ENCODE measurements at regions not wholly inside any gene's neighbourhood (a gene's known extent, or its start where the extent isn't known, plus 50 kb on each side); places are given as distances from the start of the nearest gene placed in this dataset.

- no peak for TF ChIP-seq POLR2A (IDR thresholded peaks at IDR 0.05)
- TF ChIP-seq CTCF (IDR thresholded peaks at IDR 0.05): no peak
- no peak overlapping the region for H3K4me3 ChIP-seq (ENCODE audit: low read depth, poor library complexity, severe bottlenecking)
- intact Hi-C loops (cut with DNase I; ENCODE audit: low total_unique reads): no loop called here
- 80 to 82% methylated on average over 5 of the region's 5 CpGs for WGBS, 2 donors
- DNase-seq (ENCODE audit: low spot score in 2 of 2): no peak
Observed at GRCh38 chr1:217228689-217229088, 402.2 kb downstream of the GPATCH2 start.

- 88 to 91% methylated on average over 1 of the region's 1 CpG for WGBS, 2 donors
- DNase-seq (ENCODE audit: low spot score in 2 of 2): no peak
- TF ChIP-seq POLR2A (IDR thresholded peaks at IDR 0.05): no peak
- TF ChIP-seq CTCF (IDR thresholded peaks at IDR 0.05): no peak
- intact Hi-C loops (cut with DNase I; ENCODE audit: low total_unique reads): no loop called here
- H3K4me3 ChIP-seq (ENCODE audit: low read depth, poor library complexity, severe bottlenecking): no peak overlapping the region
Observed at GRCh38 chr1:217224201-217224600, 406.7 kb downstream of the GPATCH2 start.

GRCh38 chr1:217214551-217214950 is 416.3 kb downstream of the GPATCH2 start:
- H3K4me3 ChIP-seq (ENCODE audit: low read depth, poor library complexity, severe bottlenecking): no peak overlapping the region
- no peak for DNase-seq (ENCODE audit: low spot score in 2 of 2)
- intact Hi-C loops (cut with DNase I; ENCODE audit: low total_unique reads): no loop called here
- TF ChIP-seq POLR2A (IDR thresholded peaks at IDR 0.05): no peak
- WGBS, 2 donors: 47 to 63% methylated on average over 3 of the region's 3 CpGs

GRCh38 chr1:217211486-217211885 is 419.4 kb downstream of the GPATCH2 start:
- DNase-seq (ENCODE audit: low spot score in 2 of 2): no peak
- WGBS, 2 donors: 68 to 81% methylated on average over 3 of the region's 3 CpGs
- H3K4me3 ChIP-seq (ENCODE audit: low read depth, poor library complexity, severe bottlenecking): no peak overlapping the region
- TF ChIP-seq POLR2A (IDR thresholded peaks at IDR 0.05): no peak
- TF ChIP-seq CTCF (IDR thresholded peaks at IDR 0.05): no peak
- intact Hi-C loops (cut with DNase I; ENCODE audit: low total_unique reads): no loop called here

GRCh38 chr1:217205578-217205977 is 425.3 kb downstream of the GPATCH2 start:
- 88 to 89% methylated on average over 4 of the region's 4 CpGs for WGBS, 2 donors
- TF ChIP-seq CTCF (IDR thresholded peaks at IDR 0.05) (no peak), POLR2A (IDR thresholded peaks at IDR 0.05) (no peak)
- intact Hi-C loops (cut with DNase I; ENCODE audit: low total_unique reads): no loop called here
- no peak for DNase-seq (ENCODE audit: low spot score in 2 of 2)
- H3K4me3 ChIP-seq (ENCODE audit: low read depth, poor library complexity, severe bottlenecking): no peak overlapping the region

GRCh38 chr1:217196616-217197015 is 434.3 kb downstream of the GPATCH2 start:
- no peak overlapping the region for H3K4me3 ChIP-seq (ENCODE audit: low read depth, poor library complexity, severe bottlenecking)
- TF ChIP-seq CTCF (IDR thresholded peaks at IDR 0.05) (no peak), POLR2A (IDR thresholded peaks at IDR 0.05) (no peak)
- 70 to 83% methylated on average over 1 of the region's 1 CpG for WGBS, 2 donors
- DNase-seq (ENCODE audit: low spot score in 2 of 2): no peak
- intact Hi-C loops (cut with DNase I; ENCODE audit: low total_unique reads): no loop called here
